ENCODE measurements at regions not wholly inside any gene's neighbourhood (a gene's known extent, or its start where the extent isn't known, plus 50 kb on each side); places are given as distances from the start of the nearest gene placed in this dataset.

GRCh38 chr7:82511542-82511941 lies 68.0 kb upstream of the CACNA2D1 start:
- H3K36me3 Mint-ChIP-seq (ENCODE audit: insufficient read depth, unreplicated experiment): no peaks in the 10 kb centered on the region
- no peaks in the 10 kb centered on the region for H3K4me1 ChIP-seq
- H3K4me3 Mint-ChIP-seq (ENCODE audit: unreplicated experiment): no peak overlapping the region
- no TSS peak for BruUV-seq (replicated peaks)
- H3K27me3 ChIP-seq (replicated peaks; ENCODE audit: control insufficient read depth, insufficient read depth, low read length): no peaks in the 10 kb centered on the region
- H3K9me3 ChIP-seq: no peaks in the 10 kb centered on the region
- H3K9me3 Mint-ChIP-seq (ENCODE audit: unreplicated experiment): peaks cover 11% of the 10 kb centered on the region
- H3K27ac Mint-ChIP-seq (ENCODE audit: unreplicated experiment): no peak overlapping the region
- DNase-seq: no peak
- peaks cover 4% of the 10 kb centered on the region for H3K27me3 Mint-ChIP-seq (ENCODE audit: insufficient read depth, unreplicated experiment)
- no peak for TF ChIP-seq CTCF (IDR thresholded peaks at IDR 0.05; ENCODE audit: insufficient read depth in 1 of 2, low read depth in 1 of 2, low read length in 1 of 2, severe bottlenecking in 1 of 2, unreplicated experiment in 1 of 2)
- POLR2A ChIA-PET: no interaction called here
- no peaks in the 10 kb centered on the region for H3K36me3 ChIP-seq (ENCODE audit: control insufficient read depth, insufficient read depth, low read length)
- CTCF ChIA-PET: no interaction called here
- H3K4me3 ChIP-seq (ENCODE audit: low read depth, low read length): no peak overlapping the region
- intact Hi-C loops (cut with micrococcal nuclease; ENCODE audit: unreplicated experiment): no loop called here
- H3K4me1 Mint-ChIP-seq (ENCODE audit: low read depth, unreplicated experiment): no peaks in the 10 kb centered on the region

DNA sequence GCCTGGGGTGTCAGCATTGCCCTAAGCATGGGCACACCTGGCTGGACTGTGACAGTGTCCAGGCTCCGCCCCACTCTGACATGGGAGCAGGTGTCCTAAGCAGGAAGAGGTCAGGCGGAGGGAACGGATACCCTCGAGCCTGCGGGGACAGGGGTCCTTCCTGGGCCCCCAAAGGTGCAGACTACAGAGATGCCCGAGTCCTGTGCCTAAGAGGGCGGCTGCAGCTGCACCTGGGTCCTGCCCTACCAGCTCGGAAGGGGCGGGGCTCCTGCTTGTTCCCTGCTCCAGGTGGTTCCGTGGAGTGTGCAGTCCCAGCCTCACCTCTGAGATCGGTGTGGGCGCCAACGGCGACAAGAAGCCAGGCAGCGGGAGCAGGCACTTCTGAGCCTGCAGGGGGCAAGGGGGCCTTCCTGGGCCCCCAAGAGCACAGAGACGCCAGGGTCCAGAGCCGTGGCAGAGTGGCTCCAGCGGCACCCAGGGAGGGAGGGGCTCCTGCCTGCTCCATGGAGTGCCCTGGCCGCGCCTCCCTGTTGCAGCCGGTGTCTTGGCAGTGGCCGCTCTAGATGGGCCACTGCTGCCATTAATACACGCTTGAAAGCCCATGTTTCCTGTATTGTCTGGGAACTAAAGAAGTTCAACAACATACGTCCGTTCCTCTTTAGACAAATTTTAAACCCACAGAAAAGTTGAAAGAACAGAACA lies 64.5 kb upstream of the CACNA2D1 start:
- ChIA-PET CTCF (no interaction called here), POLR2A (no interaction called here)
- Histone ChIP-seq H3K4me1 (no peaks in the 10 kb centered on the region), H3K36me3 (ENCODE audit: control insufficient read depth, insufficient read depth, low read length) (no peaks in the 10 kb centered on the region), H3K4me3 (ENCODE audit: low read depth, low read length) (peak overlapping the region; percentile 27), H3K9me3 (no peaks in the 10 kb centered on the region), H3K27me3 (replicated peaks; ENCODE audit: control insufficient read depth, insufficient read depth, low read length) (no peaks in the 10 kb centered on the region)
- Mint-ChIP-seq H3K27ac (ENCODE audit: unreplicated experiment) (no peak overlapping the region), H3K36me3 (ENCODE audit: insufficient read depth, unreplicated experiment) (no peaks in the 10 kb centered on the region), H3K4me1 (ENCODE audit: low read depth, unreplicated experiment) (no peaks in the 10 kb centered on the region), H3K4me3 (ENCODE audit: unreplicated experiment) (peak overlapping the region; percentile 60), H3K9me3 (ENCODE audit: unreplicated experiment) (no peaks in the 10 kb centered on the region), H3K27me3 (ENCODE audit: insufficient read depth, unreplicated experiment) (peaks cover 7% of the 10 kb centered on the region)
- TF ChIP-seq CTCF (IDR thresholded peaks at IDR 0.05; ENCODE audit: insufficient read depth in 1 of 2, low read depth in 1 of 2, low read length in 1 of 2, severe bottlenecking in 1 of 2, unreplicated experiment in 1 of 2): no peak
- no TSS peak for BruUV-seq (replicated peaks)
- intact Hi-C loops (cut with micrococcal nuclease; ENCODE audit: unreplicated experiment): no loop called here
- DNase-seq: peak; percentile 21 to 40

- no TSS peak for BruUV-seq (replicated peaks)
- H3K36me3 ChIP-seq (ENCODE audit: control insufficient read depth, insufficient read depth, low read length): no peaks in the 10 kb centered on the region
- no peaks in the 10 kb centered on the region for H3K9me3 ChIP-seq
- H3K27ac Mint-ChIP-seq (ENCODE audit: unreplicated experiment): no peak overlapping the region
- no peaks in the 10 kb centered on the region for H3K4me1 Mint-ChIP-seq (ENCODE audit: low read depth, unreplicated experiment)
- intact Hi-C loops (cut with micrococcal nuclease; ENCODE audit: unreplicated experiment): no loop called here
- H3K27me3 ChIP-seq (replicated peaks; ENCODE audit: control insufficient read depth, insufficient read depth, low read length): no peaks in the 10 kb centered on the region
- H3K27me3 Mint-ChIP-seq (ENCODE audit: insufficient read depth, unreplicated experiment): peaks cover 7% of the 10 kb centered on the region
- ChIA-PET POLR2A (no interaction called here), CTCF (no interaction called here)
- H3K4me3 ChIP-seq (ENCODE audit: low read depth, low read length): no peak overlapping the region; the same call in 1 of the 2 replicates
- H3K9me3 Mint-ChIP-seq (ENCODE audit: unreplicated experiment): peaks cover 1% of the 10 kb centered on the region
- no peaks in the 10 kb centered on the region for H3K36me3 Mint-ChIP-seq (ENCODE audit: insufficient read depth, unreplicated experiment)
- no peaks in the 10 kb centered on the region for H3K4me1 ChIP-seq
- DNase-seq: no peak
- no peak for TF ChIP-seq CTCF (IDR thresholded peaks at IDR 0.05; ENCODE audit: insufficient read depth in 1 of 2, low read depth in 1 of 2, low read length in 1 of 2, severe bottlenecking in 1 of 2, unreplicated experiment in 1 of 2)
- peak overlapping the region; percentile 60 for H3K4me3 Mint-ChIP-seq (ENCODE audit: unreplicated experiment)
These were observed 63.9 kb upstream of the CACNA2D1 start for GRCh38 chr7:82507365-82507975.

All from Caco-2 (cell line).